22Rv1 (cell line): ENCODE measurements at regions not wholly inside any gene's neighbourhood (a gene's known extent, or its start where the extent isn't known, plus 50 kb on each side); places are given as distances from the start of the nearest gene placed in this dataset.

Experiments
- CTCF ChIP-seq: fragments of 450-650 bp; IDR thresholded peaks from 2 replicates; pipeline ENCODE4 v1.5.1; 2017; ENCODE audit warnings: mild to moderate bottlenecking
- ZFX ChIP-seq: fragments of 450-650 bp; IDR thresholded peaks from 2 replicates; pipeline ENCODE4 v1.6.1; 2017; ENCODE audit warnings: antibody characterized with exemption, borderline replicate concordance

DNA sequence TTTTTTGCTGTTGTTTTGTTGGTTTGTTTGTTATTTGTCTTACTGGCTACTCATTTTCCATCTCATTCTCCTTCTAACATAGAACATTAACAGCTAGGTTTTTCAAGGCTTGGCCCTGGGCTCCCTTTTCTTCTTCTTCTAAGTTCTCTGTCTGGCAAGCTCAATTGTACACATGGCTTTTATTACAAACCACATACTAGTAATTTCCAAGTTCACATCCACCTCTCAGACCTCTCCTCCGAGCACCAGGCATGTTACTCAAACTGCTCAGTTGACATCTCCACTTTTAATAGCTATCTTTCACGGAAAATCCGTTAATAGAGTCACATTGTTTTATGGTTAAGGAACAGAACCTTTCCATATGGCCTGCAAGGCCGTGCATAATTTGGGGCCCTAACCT lies 736.9 kb upstream of the ADAMTS5 start:
- TF ChIP-seq CTCF: no peak
- TF ChIP-seq ZFX: no peak
